GM10266 (cell line): ENCODE measurements at regions not wholly inside any gene's neighbourhood (a gene's known extent, or its start where the extent isn't known, plus 50 kb on each side); places are given as distances from the start of the nearest gene placed in this dataset.

ENCODE experiments used
- DNase-seq: peaks from one replicate; pipeline ENCODE4 v3.0.0; 2012; ENCODE audit errors: extremely low spot score
- CTCF ChIP-seq: IDR thresholded peaks from 2 replicates; pipeline ENCODE4 v1.5.1; 2012; ENCODE audit warnings: mild to moderate bottlenecking, low read depth; ENCODE audit not compliant: control insufficient read depth, insufficient read depth; ENCODE audit errors: missing control alignments

GRCh38 chr6:115241373-115241772, 819.3 kb downstream of the FRK start:
- TF ChIP-seq CTCF = no peak
- no peak for DNase-seq

GRCh38 chr6:115221198-115221597, 839.5 kb downstream of the FRK start:
- no peak for DNase-seq
- no peak for TF ChIP-seq CTCF

- DNase-seq = no peak
Measured at GRCh38 chr6:115220551-115221159, 840.0 kb downstream of the FRK start.

GRCh38 chr6:115219645-115220044, 841.0 kb downstream of the FRK start:
- no peak for TF ChIP-seq CTCF
- no peak for DNase-seq

More at GRCh38 chr6:115220551-115221159, 840.0 kb downstream of the FRK start:
- TF ChIP-seq CTCF = no peak

- TF ChIP-seq CTCF = no peak
- no peak for DNase-seq
Measured at GRCh38 chr6:115216835-115217234, 843.9 kb downstream of the FRK start.

- DNase-seq = no peak
- TF ChIP-seq CTCF = no peak
Measured at GRCh38 chr6:115214283-115214682, 846.4 kb downstream of the FRK start.

- no peak for TF ChIP-seq CTCF
- no peak for DNase-seq
Measured at GRCh38 chr6:115203381-115203780, 857.3 kb downstream of the FRK start.
